Fibroblast of pulmonary artery (primary cell): ENCODE measurements at regions not wholly inside any gene's neighbourhood (a gene's known extent, or its start where the extent isn't known, plus 50 kb on each side); places are given as distances from the start of the nearest gene placed in this dataset.

Source experiments
- DNase-seq: peaks from one replicate; pipeline ENCODE4 v3.0.0-alpha.2; 2010; ENCODE audit warnings: low read depth
- H3K4me3 ChIP-seq: replicated peaks from 2 replicates; pipeline ENCODE4 v1.5.1; 2011; ENCODE audit warnings: low read depth, mild to moderate bottlenecking, control low read depth, low read length, moderate library complexity
- CTCF ChIP-seq: IDR thresholded peaks from 2 replicates; pipeline ENCODE4 v1.5.1; 2011; ENCODE audit warnings: mild to moderate bottlenecking, control low read depth, low read length, inconsistent platforms; ENCODE audit errors: missing control alignments

- no peak overlapping the region for H3K4me3 ChIP-seq
- TF ChIP-seq CTCF = no peak
- DNase-seq = no peak
These were observed 75.7 kb upstream of the PTER start for GRCh38 chr10:16361086-16361485.

GRCh38 chr10:16363741-16364140 is 73.1 kb upstream of the PTER start:
- no peak overlapping the region for H3K4me3 ChIP-seq
- no peak for DNase-seq

GRCh38 chr10:16367621-16368292 is 69.1 kb upstream of the PTER start:
- no peak for DNase-seq
- no peak for TF ChIP-seq CTCF
- no peak overlapping the region for H3K4me3 ChIP-seq

More at GRCh38 chr10:16363741-16364140, 73.1 kb upstream of the PTER start:
- no peak for TF ChIP-seq CTCF

- no peak for TF ChIP-seq CTCF
- DNase-seq = no peak
- H3K4me3 ChIP-seq = no peak overlapping the region
These were observed 55.7 kb upstream of the PTER start for GRCh38 chr10:16381083-16381482.

- no peak overlapping the region for H3K4me3 ChIP-seq
- no peak for DNase-seq
- no peak for TF ChIP-seq CTCF
These were observed 52.8 kb upstream of the PTER start for GRCh38 chr10:16384021-16384420.

GRCh38 chr10:16386855-16387254 is 50.0 kb upstream of the PTER start:
- TF ChIP-seq CTCF = no peak
- no peak overlapping the region for H3K4me3 ChIP-seq

More at GRCh38 chr10:16386855-16387254, 50.0 kb upstream of the PTER start:
- DNase-seq = no peak
